ENCODE measurements at regions not wholly inside any gene's neighbourhood (a gene's known extent, or its start where the extent isn't known, plus 50 kb on each side); places are given as distances from the start of the nearest gene placed in this dataset.
A peak's percentile ranks its signal among the peaks of the same experiment; 100 is the strongest.

- no peak for DNase-seq
- peaks cover 0 to 6% (median 0%) of the 10 kb centered on the region in 3 donors for H3K9me3 ChIP-seq
- H3K27ac ChIP-seq, result no peak overlapping the region
- no peaks in the 10 kb centered on the region for H3K4me1 ChIP-seq
- no peaks in the 10 kb centered on the region for H3K36me3 ChIP-seq
- 39 to 42% methylated on average over 6 of the region's 6 CpGs for WGBS, 2 donors
- intact Hi-C loops (cut with DNase I), result no loop called here
- TF ChIP-seq POLR2A (IDR thresholded peaks at IDR 0.05) (no peak), CTCF (IDR thresholded peaks at IDR 0.05) (peak in 4 of 6 experiments; percentile 37 to 53 (median 45))
- no peaks in the 10 kb centered on the region for H3K27me3 ChIP-seq
- H3K4me3 ChIP-seq, result no peak overlapping the region
Measured at GRCh38 chr21:21921410-21922232, 923.4 kb downstream of the NCAM2 start.

- Histone ChIP-seq H3K27me3 (no peaks in the 10 kb centered on the region), H3K27ac (no peak overlapping the region), H3K9me3 (peaks cover 0 to 6% (median 0%) of the 10 kb centered on the region in 3 donors), H3K4me1 (no peaks in the 10 kb centered on the region), H3K4me3 (no peak overlapping the region), H3K36me3 (no peaks in the 10 kb centered on the region)
- no peak for TF ChIP-seq CTCF (IDR thresholded peaks at IDR 0.05)
- TF ChIP-seq POLR2A (IDR thresholded peaks at IDR 0.05), result no peak
- intact Hi-C loops (cut with DNase I), result no loop called here
- 25 to 32% methylated on average over 1 of the region's 1 CpG for WGBS, 2 donors
- no peak for DNase-seq
Measured at GRCh38 chr21:21929226-21929625, 931.0 kb downstream of the NCAM2 start.

GRCh38 chr21:21929789-21930188, 931.6 kb downstream of the NCAM2 start:
- Histone ChIP-seq H3K36me3 (no peaks in the 10 kb centered on the region), H3K4me3 (no peak overlapping the region), H3K4me1 (no peaks in the 10 kb centered on the region), H3K9me3 (peaks cover 0 to 6% (median 0%) of the 10 kb centered on the region in 3 donors), H3K27ac (no peak overlapping the region), H3K27me3 (no peaks in the 10 kb centered on the region)
- no peak for DNase-seq
- WGBS, 2 donors, result 64 to 72% methylated on average over 4 of the region's 4 CpGs
- intact Hi-C loops (cut with DNase I), result no loop called here
- no peak for TF ChIP-seq CTCF (IDR thresholded peaks at IDR 0.05)

GRCh38 chr21:21952566-21952965, 954.4 kb downstream of the NCAM2 start:
- no peaks in the 10 kb centered on the region for H3K36me3 ChIP-seq
- DNase-seq, result no peak

More at GRCh38 chr21:21952566-21952965, 954.4 kb downstream of the NCAM2 start:
- Histone ChIP-seq H3K9me3 (peaks cover 0 to 10% (median 0%) of the 10 kb centered on the region in 3 donors), H3K4me1 (no peaks in the 10 kb centered on the region), H3K27ac (no peak overlapping the region), H3K4me3 (no peak overlapping the region), H3K27me3 (no peaks in the 10 kb centered on the region)
- WGBS, 2 donors, result 45 to 62% methylated on average over 3 of the region's 3 CpGs
- TF ChIP-seq CTCF (IDR thresholded peaks at IDR 0.05) (no peak), POLR2A (IDR thresholded peaks at IDR 0.05) (no peak)
- intact Hi-C loops (cut with DNase I), result no loop called here
